Cardiac muscle cell (in vitro differentiated cells and primary cell): ENCODE measurements at regions not wholly inside any gene's neighbourhood (a gene's known extent, or its start where the extent isn't known, plus 50 kb on each side); places are given as distances from the start of the nearest gene placed in this dataset.
A peak's percentile ranks its signal among the peaks of the same experiment; 100 is the strongest.

Experiments used
- DNase-seq, 2 donors: peaks; one replicate each; pipeline versions ENCODE4 v3.0.0 to v3.0.0-alpha.2; 2010 to 2017; ENCODE audit warnings: low read depth in 1 of 2, low spot score in 1 of 2
- H3K27ac ChIP-seq: fragments of 200-600 bp; sonication (generic); 2 replicates; pipeline ENCODE4 v1.5.1; 2016
- H3K27me3 ChIP-seq: fragments of 200-600 bp; sonication (generic); 2 replicates; pipeline ENCODE4 v1.6.0; 2016; ENCODE audit warnings: control low read depth
- H3K36me3 ChIP-seq: fragments of 200-600 bp; sonication (generic); 2 replicates; pipeline ENCODE4 v1.5.1; 2016; ENCODE audit warnings: control low read depth
- H3K4me1 ChIP-seq: fragments of 200-600 bp; sonication (generic); 2 replicates; pipeline ENCODE4 v1.8.1; 2017; ENCODE audit warnings: low read depth, mild to moderate bottlenecking, mixed run types
- H3K4me3 ChIP-seq: fragments of 200-600 bp; sonication (generic); 2 replicates; pipeline ENCODE4 v1.5.1; 2016; ENCODE audit warnings: mild to moderate bottlenecking
- H3K9me3 ChIP-seq: fragments of 200-600 bp; sonication (generic); 2 replicates; pipeline ENCODE4 v1.5.1; 2017; ENCODE audit warnings: low read depth, mild to moderate bottlenecking, control low read depth
- TF ChIP-seq, protein P1 (sequence below): IDR thresholded peaks from 2 replicates; pipeline ENCODE4 v1.5.1; 2012; ENCODE audit warnings: low read depth, mild to moderate bottlenecking, low read length

DNA sequence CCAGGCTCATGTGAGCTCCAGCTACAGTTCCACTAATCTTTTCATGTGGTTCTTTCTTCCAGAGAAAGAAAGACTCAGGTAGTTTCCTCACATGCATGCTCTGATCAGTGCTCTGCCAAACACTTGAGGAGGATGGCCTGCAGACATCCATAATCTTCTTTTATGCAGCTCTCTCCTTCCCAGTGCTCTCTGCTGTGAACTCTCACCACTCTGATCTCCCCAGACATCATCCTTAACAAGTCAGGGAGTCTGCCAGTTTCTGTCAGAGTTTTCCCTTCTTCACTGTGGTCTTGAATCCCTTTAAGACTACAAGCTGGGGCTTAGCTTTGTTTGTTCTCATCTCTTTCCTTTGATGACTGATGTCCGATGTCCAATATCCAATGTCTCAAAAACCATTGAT is 203.4 kb upstream of the PRKCQ start:
- TF ChIP-seq, protein P1, sequence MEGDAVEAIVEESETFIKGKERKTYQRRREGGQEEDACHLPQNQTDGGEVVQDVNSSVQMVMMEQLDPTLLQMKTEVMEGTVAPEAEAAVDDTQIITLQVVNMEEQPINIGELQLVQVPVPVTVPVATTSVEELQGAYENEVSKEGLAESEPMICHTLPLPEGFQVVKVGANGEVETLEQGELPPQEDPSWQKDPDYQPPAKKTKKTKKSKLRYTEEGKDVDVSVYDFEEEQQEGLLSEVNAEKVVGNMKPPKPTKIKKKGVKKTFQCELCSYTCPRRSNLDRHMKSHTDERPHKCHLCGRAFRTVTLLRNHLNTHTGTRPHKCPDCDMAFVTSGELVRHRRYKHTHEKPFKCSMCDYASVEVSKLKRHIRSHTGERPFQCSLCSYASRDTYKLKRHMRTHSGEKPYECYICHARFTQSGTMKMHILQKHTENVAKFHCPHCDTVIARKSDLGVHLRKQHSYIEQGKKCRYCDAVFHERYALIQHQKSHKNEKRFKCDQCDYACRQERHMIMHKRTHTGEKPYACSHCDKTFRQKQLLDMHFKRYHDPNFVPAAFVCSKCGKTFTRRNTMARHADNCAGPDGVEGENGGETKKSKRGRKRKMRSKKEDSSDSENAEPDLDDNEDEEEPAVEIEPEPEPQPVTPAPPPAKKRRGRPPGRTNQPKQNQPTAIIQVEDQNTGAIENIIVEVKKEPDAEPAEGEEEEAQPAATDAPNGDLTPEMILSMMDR = no peak
- H3K9me3 ChIP-seq = no peaks in the 10 kb centered on the region
- DNase-seq = no peak

DNA sequence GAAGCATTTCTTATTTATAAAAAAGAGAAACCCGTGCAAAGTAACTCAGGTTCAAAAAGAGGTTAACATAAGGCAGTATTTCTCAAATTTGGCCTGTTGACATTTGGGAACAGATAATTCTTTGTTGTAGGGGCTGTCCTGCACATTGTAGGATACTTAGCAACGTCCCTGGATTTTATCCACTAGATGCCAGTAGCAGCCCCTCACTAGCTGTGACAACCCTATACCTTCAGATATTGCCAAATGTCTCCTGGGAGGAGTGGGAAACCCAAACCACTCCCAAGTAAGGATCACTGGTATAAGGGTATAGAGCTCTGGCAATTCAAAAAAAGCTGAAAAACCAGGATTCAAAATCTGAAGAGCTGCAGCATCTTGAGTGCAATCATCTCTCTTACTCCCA is 202.3 kb upstream of the PRKCQ start:
- Histone ChIP-seq H3K27me3 (peaks cover 14% of the 10 kb centered on the region), H3K4me1 (peaks cover 3% of the 10 kb centered on the region), H3K27ac (no peak overlapping the region), H3K36me3 (no peaks in the 10 kb centered on the region), H3K4me3 (no peak overlapping the region), H3K9me3 (no peaks in the 10 kb centered on the region)
- no peak for DNase-seq
- TF ChIP-seq, protein P1 = no peak

More for the DNA sequence above, 203.4 kb upstream of the PRKCQ start:
- Histone ChIP-seq H3K27me3 (peaks cover 11% of the 10 kb centered on the region), H3K27ac (no peak overlapping the region), H3K4me3 (no peak overlapping the region), H3K4me1 (peaks cover 3% of the 10 kb centered on the region), H3K36me3 (no peaks in the 10 kb centered on the region)

DNA sequence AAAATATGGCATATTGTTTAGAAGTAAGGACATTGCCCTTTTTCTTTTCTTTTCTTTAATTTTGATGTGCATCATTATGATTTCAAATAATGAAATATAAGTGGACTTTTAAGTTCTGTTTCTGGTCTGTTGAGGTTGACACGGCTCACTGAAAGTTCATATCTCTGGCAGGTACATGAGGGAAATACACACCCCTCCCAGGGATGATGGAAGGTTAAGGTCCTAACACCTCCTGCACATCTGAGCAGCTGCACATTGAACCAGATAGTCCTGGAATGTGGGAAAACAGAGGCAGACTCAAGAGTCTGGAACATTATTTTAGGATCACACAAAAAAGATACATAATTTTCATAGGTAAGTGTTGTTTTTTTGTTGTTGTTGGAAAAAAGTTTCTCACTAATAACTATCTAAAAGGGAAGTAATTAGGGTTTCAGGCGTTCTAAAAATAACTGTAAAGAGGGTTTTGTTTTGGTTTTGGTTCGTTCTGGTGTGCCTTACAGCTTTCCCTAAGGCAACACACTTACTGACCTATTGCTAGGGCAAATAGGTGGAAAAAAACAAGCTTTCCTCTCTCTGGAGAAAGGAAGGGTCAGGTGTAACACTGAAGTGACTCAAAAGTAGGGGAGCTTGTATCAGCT is 201.2 kb upstream of the PRKCQ start:
- Histone ChIP-seq H3K36me3 (no peaks in the 10 kb centered on the region), H3K27ac (no peak overlapping the region), H3K27me3 (peaks cover 14% of the 10 kb centered on the region), H3K4me3 (no peak overlapping the region), H3K4me1 (no peaks in the 10 kb centered on the region), H3K9me3 (no peaks in the 10 kb centered on the region)
- TF ChIP-seq, protein P1 = no peak
- DNase-seq = no peak

DNA sequence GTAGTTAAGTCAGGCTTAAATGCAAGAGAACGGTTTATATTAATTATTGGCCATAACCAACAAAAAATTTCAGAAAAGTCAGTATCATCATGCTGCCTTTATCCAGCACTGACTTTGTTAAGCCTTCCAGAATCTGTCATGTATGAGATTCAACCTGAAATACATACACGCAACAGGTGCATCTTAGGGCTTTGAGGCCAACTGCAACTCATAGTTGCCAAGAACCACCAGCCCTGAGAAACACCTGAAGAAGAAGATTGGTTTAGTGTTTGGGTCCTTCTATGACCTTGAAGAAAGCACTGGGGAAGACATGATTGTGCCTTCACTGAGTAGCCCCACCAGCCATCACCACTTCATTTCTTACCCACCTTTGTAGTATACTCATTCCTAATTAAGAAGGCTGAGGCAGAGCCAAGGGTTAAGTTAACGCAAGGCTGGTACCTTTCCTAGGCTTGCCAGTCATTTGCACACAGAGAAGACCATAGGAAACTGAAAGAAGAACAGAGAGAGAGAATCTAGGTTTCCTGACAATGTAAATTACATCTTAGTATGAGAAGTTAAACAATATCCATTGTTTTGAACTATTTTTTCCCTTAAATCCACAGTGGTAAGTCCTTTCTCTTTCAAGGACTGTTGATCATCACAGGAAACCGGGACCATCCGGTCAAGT is 200.1 kb upstream of the PRKCQ start:
- Histone ChIP-seq H3K4me3 (no peak overlapping the region), H3K27ac (no peak overlapping the region), H3K4me1 (peaks cover 8% of the 10 kb centered on the region), H3K36me3 (no peaks in the 10 kb centered on the region), H3K9me3 (no peaks in the 10 kb centered on the region), H3K27me3 (peaks cover 14% of the 10 kb centered on the region)
- no peak for DNase-seq
- TF ChIP-seq, protein P1 = no peak

DNA sequence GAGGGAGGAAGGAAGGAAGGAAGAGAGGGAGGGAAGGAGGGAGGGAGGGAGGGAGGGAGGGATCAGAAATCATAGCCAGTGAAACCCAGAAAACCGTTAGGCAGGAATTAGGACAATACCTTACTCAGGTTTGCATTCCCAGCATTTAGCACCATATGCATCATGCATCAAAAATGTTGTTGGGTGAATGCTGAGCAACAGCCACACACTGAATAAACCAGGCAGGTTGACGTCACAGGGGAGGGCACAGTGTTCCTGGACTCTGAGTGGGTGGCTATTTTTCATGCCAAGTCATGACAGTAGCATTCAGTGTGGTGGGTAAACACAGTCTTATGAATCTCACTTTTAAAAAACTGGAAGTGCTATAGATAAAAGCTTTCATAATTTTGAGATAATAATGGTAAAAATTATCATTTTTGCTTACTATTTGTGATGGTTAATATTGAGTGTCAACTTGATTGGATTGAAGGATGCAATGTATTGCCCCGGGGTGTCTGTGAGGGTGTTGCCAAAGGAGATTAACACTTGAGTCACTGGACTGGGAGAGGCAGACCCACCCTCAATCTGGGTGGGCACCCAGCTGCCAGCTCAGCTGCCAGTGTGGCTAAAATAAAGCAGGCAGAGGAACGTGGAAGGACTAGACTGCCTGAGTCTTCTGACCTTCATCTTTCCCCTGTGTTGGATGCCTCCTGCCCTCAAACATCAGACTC is 199.1 kb upstream of the PRKCQ start:
- Histone ChIP-seq H3K4me3 (no peak overlapping the region), H3K4me1 (peaks cover 8% of the 10 kb centered on the region), H3K27me3 (peaks cover 14% of the 10 kb centered on the region), H3K9me3 (no peaks in the 10 kb centered on the region), H3K27ac (no peak overlapping the region), H3K36me3 (no peaks in the 10 kb centered on the region)
- DNase-seq = peak in 1 of 2 donors; percentile 93
- TF ChIP-seq, protein P1 = no peak
